22Rv1 (cell line): ENCODE measurements at regions not wholly inside any gene's neighbourhood (a gene's known extent, or its start where the extent isn't known, plus 50 kb on each side); places are given as distances from the start of the nearest gene placed in this dataset.

Source experiments
- ZFX ChIP-seq: fragments of 450-650 bp; IDR thresholded peaks from 2 replicates; pipeline ENCODE4 v1.6.1; 2017; ENCODE audit warnings: antibody characterized with exemption, borderline replicate concordance
- TF ChIP-seq, protein P1 (sequence below): fragments of 450-650 bp; IDR thresholded peaks from 2 replicates; pipeline ENCODE4 v1.5.1; 2017; ENCODE audit warnings: mild to moderate bottlenecking

DNA sequence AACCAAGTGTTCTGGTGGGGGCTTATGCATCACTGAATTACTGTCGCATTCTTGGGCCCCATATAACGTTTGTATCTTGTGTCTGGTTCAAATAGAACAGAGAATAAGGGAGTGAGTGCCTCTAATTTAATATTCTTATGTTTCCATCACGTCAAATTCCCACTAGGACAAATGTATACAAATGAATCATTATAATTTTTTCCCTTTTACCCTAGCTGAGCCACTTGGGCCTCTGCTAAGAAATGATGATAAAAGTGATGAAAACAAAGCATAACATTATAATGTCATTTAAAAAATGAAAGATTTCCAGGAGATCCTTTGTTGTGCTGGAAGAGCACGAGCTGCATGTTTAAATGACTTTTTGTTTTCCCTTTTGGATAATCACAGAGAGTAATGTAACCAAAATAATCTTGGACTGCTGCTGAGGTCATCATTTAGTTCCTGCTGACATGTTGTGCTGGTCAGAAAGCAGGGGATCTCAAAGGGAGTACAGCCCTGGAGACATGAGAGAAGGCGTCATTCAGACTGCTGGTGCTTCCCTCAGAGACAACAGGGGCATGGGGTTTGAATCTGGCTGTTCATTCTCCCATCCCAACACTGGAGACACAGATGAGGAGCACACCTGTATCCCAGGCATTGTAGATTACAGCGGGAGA lies 105.1 kb upstream of the SCOC start:
- TF ChIP-seq, protein P1, sequence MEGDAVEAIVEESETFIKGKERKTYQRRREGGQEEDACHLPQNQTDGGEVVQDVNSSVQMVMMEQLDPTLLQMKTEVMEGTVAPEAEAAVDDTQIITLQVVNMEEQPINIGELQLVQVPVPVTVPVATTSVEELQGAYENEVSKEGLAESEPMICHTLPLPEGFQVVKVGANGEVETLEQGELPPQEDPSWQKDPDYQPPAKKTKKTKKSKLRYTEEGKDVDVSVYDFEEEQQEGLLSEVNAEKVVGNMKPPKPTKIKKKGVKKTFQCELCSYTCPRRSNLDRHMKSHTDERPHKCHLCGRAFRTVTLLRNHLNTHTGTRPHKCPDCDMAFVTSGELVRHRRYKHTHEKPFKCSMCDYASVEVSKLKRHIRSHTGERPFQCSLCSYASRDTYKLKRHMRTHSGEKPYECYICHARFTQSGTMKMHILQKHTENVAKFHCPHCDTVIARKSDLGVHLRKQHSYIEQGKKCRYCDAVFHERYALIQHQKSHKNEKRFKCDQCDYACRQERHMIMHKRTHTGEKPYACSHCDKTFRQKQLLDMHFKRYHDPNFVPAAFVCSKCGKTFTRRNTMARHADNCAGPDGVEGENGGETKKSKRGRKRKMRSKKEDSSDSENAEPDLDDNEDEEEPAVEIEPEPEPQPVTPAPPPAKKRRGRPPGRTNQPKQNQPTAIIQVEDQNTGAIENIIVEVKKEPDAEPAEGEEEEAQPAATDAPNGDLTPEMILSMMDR = no peak
- no peak for TF ChIP-seq ZFX
